Kidney (tissue), 13 donors: ENCODE measurements at regions not wholly inside any gene's neighbourhood (a gene's known extent, or its start where the extent isn't known, plus 50 kb on each side); places are given as distances from the start of the nearest gene placed in this dataset.

ENCODE experiments used
- DNase-seq, 5 donors: peaks; one replicate each; pipeline ENCODE4 v3.0.0-alpha.2; 2013 to 2020
- FAIRE-seq: peaks from 2 replicates; lab custom pipeline; 2012; peaks lifted over from hg19 to GRCh38; lab: Jason Lieb, UNC
- H3K27ac ChIP-seq, 2 donors: one replicate each; pipeline ENCODE4 v1.7.0; 2013; ENCODE audit warnings: low read depth in 2 of 2, low read length in 2 of 2, inconsistent platforms in 1 of 2
- H3K27me3 ChIP-seq: one replicate; pipeline ENCODE4 v1.7.1; 2013; ENCODE audit warnings: low read length, inconsistent platforms; ENCODE audit not compliant: control insufficient read depth, insufficient read depth
- H3K36me3 ChIP-seq, 3 donors: one replicate each; pipeline versions ENCODE4 v1.7.0 to v1.7.1; 2013; ENCODE audit warnings: low read length in 3 of 3, control low read depth in 1 of 3, inconsistent platforms in 1 of 3; ENCODE audit not compliant: insufficient read depth in 3 of 3, control insufficient read depth in 2 of 3
- H3K4me1 ChIP-seq, 3 donors: one replicate each; pipeline versions ENCODE4 v1.7.0 to v1.7.1; 2013; ENCODE audit warnings: low read length in 3 of 3, inconsistent platforms in 1 of 3, low read depth in 1 of 3; ENCODE audit not compliant: control insufficient read depth in 2 of 3, insufficient read depth in 2 of 3
- H3K4me3 ChIP-seq, 3 donors: one replicate each; pipeline versions ENCODE4 v1.7.0 to v1.8.1; 2013; ENCODE audit warnings: low read length in 3 of 3, control low read depth in 1 of 3, inconsistent platforms in 1 of 3
- H3K9ac ChIP-seq, 3 donors: one replicate each; pipeline versions ENCODE4 v1.7.0 to v1.7.1; 2013; ENCODE audit warnings: low read length in 3 of 3, control low read depth in 1 of 3, inconsistent platforms in 1 of 3
- H3K9me3 ChIP-seq, 3 donors: one replicate each; pipeline versions ENCODE4 v1.7.0 to v1.7.1; 2013; ENCODE audit warnings: low read length in 3 of 3, control low read depth in 1 of 3, inconsistent platforms in 1 of 3; ENCODE audit not compliant: control insufficient read depth in 2 of 3, insufficient read depth in 1 of 3
- CTCF ChIP-seq: IDR thresholded peaks from 3 replicates; pipeline ENCODE4 v1.5.1; 2012; ENCODE audit warnings: mild to moderate bottlenecking, moderate library complexity, borderline replicate concordance; ENCODE audit not compliant: insufficient read depth; ENCODE audit errors: extremely low read depth
- intact Hi-C: fragments of 100-400 bp; cut with DNase I; formaldehyde crosslinking; loops from one replicate; pipeline ENCODE4 v1.11.1; 2022
- donor health status: control.
- donor health status: control.
- donor health status: control.
- donor health status: control.
- donor health status: control.
- donor health status: DM: yes; HTN: yes; CAD: no.
- donor health status: Normal renal cell carcinoma (clear cell type).

GRCh38 chr3:80261082-80261481, 493.3 kb upstream of the ROBO1 start:
- DNase-seq (no peak), FAIRE-seq (no peak)
- H3K4me3 ChIP-seq = no peak overlapping the region
- intact Hi-C loops = no loop called here
- no peaks in the 10 kb centered on the region for H3K4me1 ChIP-seq
- no peaks in the 10 kb centered on the region for H3K36me3 ChIP-seq
- H3K27me3 ChIP-seq = no peaks in the 10 kb centered on the region
- no peak overlapping the region for H3K27ac ChIP-seq
- no peaks in the 10 kb centered on the region for H3K9me3 ChIP-seq
- no peak overlapping the region for H3K9ac ChIP-seq
- no peak for TF ChIP-seq CTCF

DNA sequence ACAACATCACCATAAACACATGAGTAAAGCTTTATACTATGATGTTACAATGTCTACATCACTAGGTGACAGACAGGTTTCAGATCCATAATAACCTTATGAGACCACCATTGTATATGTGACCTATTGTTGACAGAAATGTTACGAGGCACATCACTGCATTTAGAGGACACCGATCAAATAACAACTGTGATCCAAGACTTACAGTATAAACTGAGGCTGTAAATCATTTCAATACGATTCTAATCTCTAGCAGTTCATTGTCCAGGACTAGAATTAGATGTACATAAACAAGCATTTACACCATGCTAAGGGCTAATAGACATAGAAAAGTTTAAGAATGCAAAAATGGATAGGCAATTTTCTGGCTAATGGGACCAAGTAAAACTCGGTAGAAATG, 491.9 kb upstream of the ROBO1 start:
- no peak for FAIRE-seq
- TF ChIP-seq CTCF = no peak

GRCh38 chr3:80252113-80252512, 484.3 kb upstream of the ROBO1 start:
- FAIRE-seq = no peak

More for the DNA sequence above, 491.9 kb upstream of the ROBO1 start:
- Histone ChIP-seq H3K4me3 (no peak overlapping the region), H3K27me3 (no peaks in the 10 kb centered on the region), H3K4me1 (no peaks in the 10 kb centered on the region), H3K27ac (no peak overlapping the region), H3K9me3 (no peaks in the 10 kb centered on the region), H3K9ac (no peak overlapping the region), H3K36me3 (no peaks in the 10 kb centered on the region)
- DNase-seq = no peak
- intact Hi-C loops = no loop called here

More at GRCh38 chr3:80252113-80252512, 484.3 kb upstream of the ROBO1 start:
- H3K4me3 ChIP-seq = no peak overlapping the region
- no peak overlapping the region for H3K9ac ChIP-seq
- no peaks in the 10 kb centered on the region for H3K4me1 ChIP-seq
- no peak for TF ChIP-seq CTCF
- DNase-seq = no peak
- H3K27me3 ChIP-seq = no peaks in the 10 kb centered on the region
- intact Hi-C loops = no loop called here
- no peaks in the 10 kb centered on the region for H3K36me3 ChIP-seq
- peaks cover 0 to 4% (median 0%) of the 10 kb centered on the region in 3 donors for H3K9me3 ChIP-seq
- H3K27ac ChIP-seq = no peak overlapping the region
